Naive thymus-derived CD4-positive, alpha-beta T cell (primary cell): ENCODE measurements at regions not wholly inside any gene's neighbourhood (a gene's known extent, or its start where the extent isn't known, plus 50 kb on each side); places are given as distances from the start of the nearest gene placed in this dataset.

ENCODE experiments used
- ATAC-seq: fragments of 150-1000 bp; cut with Tn5 transposase; 2 replicates; pipeline ENCODE4 v1.10.0; 2021; ENCODE audit warnings: mild to moderate bottlenecking, moderate library complexity
- CTCF ChIA-PET: fragments of 350-600 bp; sonication (Branson Sonifier 250); formaldehyde crosslinking; loops from one replicate; lab custom pipeline; 2021; ENCODE audit warnings: antibody characterized with exemption; lab: Charles Lee
- POLR2A ChIA-PET: fragments of 350-600 bp; sonication (Branson Sonifier 250); formaldehyde crosslinking; loops from one replicate; lab custom pipeline; 2021; ENCODE audit warnings: antibody characterized with exemption, inconsistent platforms; lab: Charles Lee
- DNase-seq, 9 donors: peaks; one replicate each; pipeline versions ENCODE4 v3.0.0 to v3.0.0-alpha.2; 2020 to 2022; ENCODE audit warnings: mixed read lengths in 1 of 9
- H3K27ac ChIP-seq: one replicate; pipeline ENCODE4 v1.7.0; 2013; ENCODE audit warnings: mild to moderate bottlenecking, low read depth, low read length, moderate library complexity
- H3K27me3 ChIP-seq, 2 donors: one replicate each; pipeline ENCODE4 v1.7.0; 2013; ENCODE audit warnings: low read length in 2 of 2, mild to moderate bottlenecking in 2 of 2, moderate library complexity in 2 of 2; ENCODE audit not compliant: control insufficient read depth in 2 of 2, insufficient read depth in 2 of 2
- H3K36me3 ChIP-seq, 3 experiments: 1 replicate in 2 of 3; 2 replicates in 1 of 3; pipeline ENCODE4 v1.7.0; 2013; ENCODE audit warnings: low read length in 3 of 3, mild to moderate bottlenecking in 3 of 3, moderate library complexity in 1 of 3; ENCODE audit not compliant: insufficient read depth in 3 of 3, control insufficient read depth in 2 of 3
- H3K4me1 ChIP-seq, 2 donors: one replicate each; pipeline ENCODE4 v1.7.0; 2013; ENCODE audit warnings: low read length in 2 of 2, mild to moderate bottlenecking in 2 of 2, moderate library complexity in 1 of 2; ENCODE audit not compliant: control insufficient read depth in 2 of 2, insufficient read depth in 2 of 2
- H3K4me3 ChIP-seq: 2 replicates; pipeline ENCODE4 v1.7.0; 2013; ENCODE audit warnings: mild to moderate bottlenecking, low read length
- H3K9me3 ChIP-seq, 3 experiments: 1 replicate in 2 of 3; 2 replicates in 1 of 3; pipeline ENCODE4 v1.7.0; 2013; ENCODE audit warnings: low read length in 3 of 3; ENCODE audit not compliant: control insufficient read depth in 2 of 3
- H3K27ac Mint-ChIP-seq, 9 donors: one replicate each; pipeline ENCODE4 v1.8.0; 2020 to 2022; ENCODE audit warnings: mixed read lengths in 9 of 9, mild to moderate bottlenecking in 8 of 9, moderate library complexity in 5 of 9, inconsistent platforms in 2 of 9
- H3K27me3 Mint-ChIP-seq, 5 donors: one replicate each; pipeline ENCODE4 v1.8.0; 2021 to 2022; ENCODE audit warnings: mixed read lengths in 5 of 5, mild to moderate bottlenecking in 1 of 5
- H3K36me3 Mint-ChIP-seq, 5 donors: one replicate each; pipeline ENCODE4 v1.8.0; 2020 to 2022; ENCODE audit warnings: mixed read lengths in 5 of 5, mild to moderate bottlenecking in 3 of 5, inconsistent platforms in 1 of 5
- H3K4me1 Mint-ChIP-seq, 7 donors: one replicate each; pipeline ENCODE4 v1.8.0; 2020 to 2022; ENCODE audit warnings: mixed read lengths in 7 of 7, mild to moderate bottlenecking in 3 of 7, inconsistent platforms in 1 of 7
- H3K4me3 Mint-ChIP-seq, 10 donors: one replicate each; pipeline ENCODE4 v1.8.0; 2020 to 2022; ENCODE audit warnings: mild to moderate bottlenecking in 10 of 10, mixed read lengths in 10 of 10, moderate library complexity in 6 of 10, inconsistent platforms in 2 of 10
- H3K9me3 Mint-ChIP-seq, 11 donors: one replicate each; pipeline ENCODE4 v1.8.0; 2020 to 2022; ENCODE audit warnings: mixed read lengths in 11 of 11, mild to moderate bottlenecking in 4 of 11, inconsistent platforms in 1 of 11, moderate library complexity in 1 of 11
- intact Hi-C, 2 donors: fragments of 100-400 bp; cut with micrococcal nuclease; formaldehyde crosslinking; loops; one replicate each; pipeline ENCODE4 v1.15.1; 2023

DNA sequence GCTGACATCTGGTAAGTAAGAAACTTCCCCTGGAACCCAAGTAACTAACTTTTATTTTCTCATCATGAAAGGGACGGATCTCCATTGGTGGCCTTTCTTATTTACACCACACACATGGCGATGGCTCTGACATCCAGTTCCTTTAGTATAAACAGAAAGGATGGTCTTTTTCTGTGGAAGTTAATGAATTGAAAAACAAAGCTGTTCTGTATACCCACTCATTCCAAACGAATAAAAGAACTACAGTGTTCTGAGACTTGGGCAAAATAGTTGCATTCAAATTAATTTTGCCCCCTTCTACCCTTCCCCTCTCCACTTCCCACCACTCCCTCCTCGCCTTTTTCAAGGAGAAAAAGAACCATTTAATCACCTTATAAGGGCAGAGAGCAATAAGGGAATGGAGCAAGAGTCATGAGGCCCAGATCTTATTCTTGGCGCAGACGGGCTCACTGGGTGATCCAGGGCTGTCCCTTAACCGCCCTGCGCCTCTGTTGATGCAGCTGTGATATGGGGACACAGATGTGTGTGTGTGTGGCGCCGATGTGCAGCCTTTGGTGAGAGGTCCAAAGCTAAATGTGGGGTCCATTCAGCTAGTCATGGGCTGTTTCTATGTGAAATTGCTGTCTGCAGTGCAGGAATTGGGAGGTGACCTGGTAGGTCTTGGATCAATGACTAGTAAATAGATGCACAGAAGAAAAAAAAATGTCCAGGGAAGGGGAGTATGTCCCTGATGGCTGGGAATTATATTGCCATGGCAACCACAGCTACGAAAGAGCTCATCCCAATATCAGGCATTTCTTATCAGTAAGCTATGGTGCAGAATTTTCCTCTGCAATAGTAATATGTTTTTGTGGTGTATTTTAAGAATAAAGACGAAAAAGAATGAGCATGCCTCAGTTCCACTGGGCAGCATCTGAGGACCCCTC is 141.5 kb upstream of the ERCC6L2 start:
- H3K27me3 Mint-ChIP-seq = peaks cover 0 to 45% (median 0%) of the 10 kb centered on the region in 5 donors
- H3K36me3 Mint-ChIP-seq = peaks cover 0 to 3% (median 0%) of the 10 kb centered on the region in 5 donors
- Histone ChIP-seq H3K4me3 (no peak overlapping the region), H3K9me3 (peaks cover 0 to 4% (median 0%) of the 10 kb centered on the region in 3 experiments), H3K36me3 (no peaks in the 10 kb centered on the region), H3K27ac (no peak overlapping the region), H3K4me1 (peaks cover 0 to 15% of the 10 kb centered on the region in 2 donors), H3K27me3 (no peaks in the 10 kb centered on the region)
- intact Hi-C loops = no loop called here
- H3K27ac Mint-ChIP-seq = no peak overlapping the region
- DNase-seq (no peak), ATAC-seq (no peak)
- ChIA-PET POLR2A (interaction anchor here (0.6 to 0.7 kb wide), 2 partner anchors 39 to 97 kb away, joined by 3 to 4 read pairs; no protein-coding TSS in a partner anchor), CTCF (interaction anchor here (0.7 kb wide), 1 partner anchor 141 kb away, joined by 3 read pairs; no protein-coding TSS in a partner anchor)
- H3K9me3 Mint-ChIP-seq = peaks cover 0 to 9% (median 0%) of the 10 kb centered on the region in 11 donors
- peaks cover 3 to 31% (median 22%) of the 10 kb centered on the region in 7 donors for H3K4me1 Mint-ChIP-seq
- no peak overlapping the region for H3K4me3 Mint-ChIP-seq

DNA sequence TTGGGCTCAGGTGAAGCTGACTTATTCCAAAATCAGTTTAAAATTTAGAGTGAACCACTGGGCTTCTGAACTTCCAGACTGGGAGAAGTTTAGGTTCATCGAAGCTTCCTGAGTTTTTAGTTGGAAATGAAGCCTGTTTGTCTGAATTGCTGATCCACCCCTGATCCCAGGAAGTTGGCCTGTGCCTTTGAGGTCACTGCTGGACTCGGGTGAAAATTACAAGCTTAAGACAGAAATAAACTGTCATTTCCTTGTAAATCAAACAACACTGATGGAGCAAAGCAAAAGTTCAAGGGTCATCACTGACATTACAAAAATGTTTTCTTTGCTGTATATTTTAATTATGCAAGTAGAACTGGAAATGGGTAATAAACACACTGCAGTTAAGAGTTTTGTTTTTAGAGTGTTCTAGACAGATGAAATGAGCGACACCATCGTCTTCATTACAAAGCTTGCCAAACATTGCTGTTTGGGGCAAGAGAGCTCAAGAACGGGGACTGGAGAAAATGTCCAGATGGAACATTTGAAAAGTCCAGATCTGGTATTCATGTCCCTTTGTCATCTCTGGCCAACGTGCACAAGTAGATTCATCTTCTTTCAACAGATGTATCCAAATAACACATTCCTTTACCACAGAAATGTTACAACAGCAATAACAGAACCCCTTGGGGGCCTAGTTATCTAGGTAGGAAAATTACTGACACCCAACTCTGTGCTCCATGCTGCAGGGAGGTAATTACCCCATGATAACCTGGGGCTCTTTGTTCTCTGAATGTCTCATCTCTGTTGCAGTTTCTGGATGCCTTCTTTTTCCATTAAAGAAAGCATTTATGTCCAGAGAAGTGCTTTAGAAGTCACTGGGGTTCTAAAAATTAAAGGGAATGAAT is 142.4 kb upstream of the ERCC6L2 start:
- DNase-seq (no peak), ATAC-seq (no peak)
- intact Hi-C loops = no loop called here
- peaks cover 0 to 4% (median 3%) of the 10 kb centered on the region in 5 donors for H3K36me3 Mint-ChIP-seq
- Histone ChIP-seq H3K4me3 (no peak overlapping the region), H3K27ac (no peak overlapping the region), H3K9me3 (peaks cover 0 to 4% (median 0%) of the 10 kb centered on the region in 3 experiments), H3K4me1 (peaks cover 0 to 15% of the 10 kb centered on the region in 2 donors), H3K27me3 (no peaks in the 10 kb centered on the region), H3K36me3 (no peaks in the 10 kb centered on the region)
- H3K9me3 Mint-ChIP-seq = peaks cover 0 to 9% (median 3%) of the 10 kb centered on the region in 11 donors
- peaks cover 0 to 41% (median 0%) of the 10 kb centered on the region in 5 donors for H3K27me3 Mint-ChIP-seq
- H3K4me3 Mint-ChIP-seq = no peak overlapping the region
- no peak overlapping the region for H3K27ac Mint-ChIP-seq
- POLR2A ChIA-PET = interaction anchor here (0.7 kb wide), 2 partner anchors 9 to 38 kb away, joined by 3 read pairs; no protein-coding TSS in a partner anchor
- H3K4me1 Mint-ChIP-seq = peaks cover 3 to 31% (median 22%) of the 10 kb centered on the region in 7 donors
- CTCF ChIA-PET = interaction anchor here (0.7 kb wide), 1 partner anchor 142 kb away, joined by 3 read pairs; no protein-coding TSS in a partner anchor

DNA sequence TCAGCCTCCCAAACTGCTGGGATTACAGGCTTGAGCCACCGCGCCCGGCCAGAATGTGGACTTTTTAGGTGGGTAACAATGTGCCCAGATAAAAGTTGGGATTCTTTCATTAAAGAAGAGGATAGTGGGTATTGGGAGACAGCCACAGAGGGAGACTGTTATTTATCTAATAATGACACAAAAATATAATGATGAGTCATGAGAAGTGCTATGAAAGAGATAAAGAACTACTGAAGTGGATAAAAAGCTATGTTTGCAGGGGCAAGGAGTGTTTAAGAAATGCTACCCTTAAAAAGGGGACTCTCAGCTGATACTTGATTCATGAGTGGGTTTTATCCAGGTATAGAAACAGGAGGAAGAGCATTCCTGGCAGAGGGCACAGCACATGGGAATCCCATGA is 143.6 kb upstream of the ERCC6L2 start:
- H3K4me1 Mint-ChIP-seq = peaks cover 8 to 38% (median 29%) of the 10 kb centered on the region in 7 donors
- H3K27ac Mint-ChIP-seq = no peak overlapping the region
- POLR2A ChIA-PET = interaction anchor here (0.6 to 0.7 kb wide), 2 partner anchors 215 to 1077 kb away, joined by 3 to 4 read pairs; partner anchors contain the start of gene PTCH1
- H3K9me3 Mint-ChIP-seq = peaks cover 0 to 15% (median 4%) of the 10 kb centered on the region in 11 donors
- H3K36me3 Mint-ChIP-seq = peaks cover 0 to 4% (median 3%) of the 10 kb centered on the region in 5 donors
- H3K4me3 Mint-ChIP-seq = no peak overlapping the region
- H3K27ac ChIP-seq = no peak overlapping the region
- intact Hi-C loops = no loop called here
- no peak overlapping the region for H3K4me3 ChIP-seq
- peaks cover 0 to 41% (median 0%) of the 10 kb centered on the region in 5 donors for H3K27me3 Mint-ChIP-seq
- ATAC-seq = no peak
- CTCF ChIA-PET = no interaction called here
- no peaks in the 10 kb centered on the region for H3K27me3 ChIP-seq
- peaks cover 0 to 4% (median 0%) of the 10 kb centered on the region in 3 experiments for H3K9me3 ChIP-seq
- no peaks in the 10 kb centered on the region for H3K36me3 ChIP-seq
- no peak for DNase-seq
- peaks cover 0 to 15% of the 10 kb centered on the region in 2 donors for H3K4me1 ChIP-seq

DNA sequence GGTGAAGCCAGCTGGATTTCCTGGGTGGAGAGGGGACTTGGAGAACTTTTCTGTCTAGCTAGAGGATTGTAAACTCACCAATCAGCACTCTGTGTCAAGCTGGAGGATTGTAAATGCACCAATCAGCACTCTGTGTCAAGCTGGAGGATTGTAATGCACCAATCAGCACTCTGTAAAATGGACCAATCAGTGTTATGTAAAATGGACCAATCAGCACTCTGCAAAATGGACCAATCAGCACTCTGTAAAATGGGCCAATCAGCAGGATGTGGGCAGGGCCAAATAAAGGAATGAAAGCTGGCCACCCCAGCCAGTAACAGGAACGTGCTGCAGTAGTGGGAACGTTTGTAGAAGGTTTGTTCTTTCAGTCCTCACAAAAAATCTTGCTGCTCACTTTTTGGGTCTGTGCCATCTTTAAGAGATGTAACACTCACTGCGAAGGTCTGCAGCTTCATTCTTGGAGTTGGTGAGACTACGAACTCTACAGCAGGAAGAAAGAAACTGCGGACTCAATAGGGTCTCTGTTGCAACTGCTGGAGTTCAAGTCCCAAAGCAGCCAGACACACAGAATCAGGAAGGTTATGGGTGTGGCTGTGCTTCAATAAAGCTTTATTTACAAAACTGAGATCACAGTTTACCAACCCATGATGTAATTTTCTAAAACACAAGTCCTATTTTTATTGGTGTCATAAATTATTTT is 145.7 kb upstream of the ERCC6L2 start:
- POLR2A ChIA-PET = interaction anchor here (0.7 kb wide), 1 partner anchor 841 kb away, joined by 3 read pairs; no protein-coding TSS in a partner anchor
- no peaks in the 10 kb centered on the region for H3K36me3 ChIP-seq
- H3K9me3 Mint-ChIP-seq = peaks cover 0 to 32% (median 13%) of the 10 kb centered on the region in 11 donors
- intact Hi-C loops = loop anchor here in 1 of 2 donors (5.0 to 10.0 kb wide), 3 partner anchors 95 to 925 kb away; partner anchors contain the start of gene PRXL2C
- H3K9me3 ChIP-seq = peaks cover 0 to 12% (median 0%) of the 10 kb centered on the region in 3 experiments
- peaks cover 0 to 14% (median 4%) of the 10 kb centered on the region in 5 donors for H3K36me3 Mint-ChIP-seq
- CTCF ChIA-PET = interaction anchor here (0.6 kb wide), 1 partner anchor 313 kb away, joined by 5 read pairs; no protein-coding TSS in a partner anchor
- no peak overlapping the region for H3K4me3 ChIP-seq
- H3K27me3 ChIP-seq = no peaks in the 10 kb centered on the region
- H3K4me1 ChIP-seq = peaks cover 8 to 27% of the 10 kb centered on the region in 2 donors
- H3K4me3 Mint-ChIP-seq = no peak overlapping the region
- H3K27ac Mint-ChIP-seq = no peak overlapping the region
- ATAC-seq = no peak
- H3K27ac ChIP-seq = no peak overlapping the region
- H3K27me3 Mint-ChIP-seq = peaks cover 0 to 34% (median 0%) of the 10 kb centered on the region in 5 donors
- H3K4me1 Mint-ChIP-seq = peaks cover 17 to 42% (median 34%) of the 10 kb centered on the region in 7 donors
- DNase-seq = no peak

DNA sequence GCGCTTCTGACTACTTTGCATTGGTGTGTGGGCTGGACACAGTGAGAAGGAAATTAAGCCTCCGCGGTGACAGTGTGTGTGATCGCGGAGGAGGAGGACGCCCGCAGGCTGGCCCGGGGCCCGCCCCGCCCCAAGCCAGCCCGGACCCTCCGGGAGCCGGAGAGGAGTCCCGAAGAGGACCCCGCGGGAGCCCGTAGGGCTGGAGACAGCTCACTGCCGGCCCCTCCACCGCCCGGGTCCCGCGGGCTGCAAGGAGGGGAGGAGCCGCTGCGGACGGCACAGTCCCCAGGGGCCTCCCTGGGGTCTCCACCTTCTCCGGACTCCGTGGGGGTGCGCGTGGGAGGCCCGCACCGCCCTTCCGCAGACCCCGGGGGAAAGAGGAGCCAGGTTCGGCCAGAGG is 146.4 kb upstream of the ERCC6L2 start:
- Histone ChIP-seq H3K27ac (no peak overlapping the region), H3K4me1 (peaks cover 12 to 23% of the 10 kb centered on the region in 2 donors), H3K9me3 (peaks cover 0 to 12% (median 0%) of the 10 kb centered on the region in 3 experiments), H3K27me3 (no peaks in the 10 kb centered on the region), H3K36me3 (no peaks in the 10 kb centered on the region), H3K4me3 (no peak overlapping the region)
- intact Hi-C loops = loop anchor here in 1 of 2 donors (5.0 to 10.0 kb wide), 3 partner anchors 94 to 926 kb away; partner anchors contain the start of gene PRXL2C
- DNase-seq (no peak), ATAC-seq (no peak)
- peaks cover 0 to 20% (median 4%) of the 10 kb centered on the region in 5 donors for H3K36me3 Mint-ChIP-seq
- H3K4me3 Mint-ChIP-seq = no peak overlapping the region
- peaks cover 0 to 39% (median 18%) of the 10 kb centered on the region in 11 donors for H3K9me3 Mint-ChIP-seq
- H3K4me1 Mint-ChIP-seq = peaks cover 25 to 42% (median 34%) of the 10 kb centered on the region in 7 donors
- POLR2A ChIA-PET = no interaction called here
- CTCF ChIA-PET = no interaction called here
- H3K27me3 Mint-ChIP-seq = peaks cover 0 to 32% (median 0%) of the 10 kb centered on the region in 5 donors
- no peak overlapping the region for H3K27ac Mint-ChIP-seq
